ENCODE measurements at regions not wholly inside any gene's neighbourhood (a gene's known extent, or its start where the extent isn't known, plus 50 kb on each side); places are given as distances from the start of the nearest gene placed in this dataset.

DNA sequence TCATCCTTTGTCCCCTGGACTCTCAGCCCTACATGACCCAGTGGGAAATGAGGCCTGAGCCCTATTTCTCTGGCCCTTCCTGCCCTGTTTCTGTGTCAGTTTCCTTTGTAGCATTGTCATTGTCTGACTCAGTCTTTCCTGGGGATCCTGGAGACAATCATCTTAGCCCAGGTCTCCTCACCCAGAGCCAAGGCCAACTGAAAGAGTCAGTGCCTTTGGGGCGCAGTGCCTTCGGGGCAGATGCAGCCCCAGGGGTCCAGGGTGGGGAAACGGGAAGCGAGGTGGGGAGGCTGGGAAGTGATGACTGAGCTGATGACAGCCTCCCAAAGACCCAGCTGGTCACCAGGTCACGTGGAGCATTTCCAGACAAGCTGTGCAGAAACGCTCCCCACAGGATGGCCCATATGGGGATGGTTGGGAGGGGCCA is 93.3 kb upstream of the SULF2 start:
- TF ChIP-seq CTCF (IDR thresholded peaks at IDR 0.05) (no peak), POLR2AphosphoS5 (IDR thresholded peaks at IDR 0.05) (no peak), EP300 (IDR thresholded peaks at IDR 0.05) (no peak), POLR2A (IDR thresholded peaks at IDR 0.05; ENCODE audit: low read depth) (no peak)
